ENCODE measurements at regions not wholly inside any gene's neighbourhood (a gene's known extent, or its start where the extent isn't known, plus 50 kb on each side); places are given as distances from the start of the nearest gene placed in this dataset.

GRCh38 chr13:33348366-33348765, 62.8 kb upstream of the STARD13 start (continued):
- no peak for TF ChIP-seq ASH2L (IDR thresholded peaks at IDR 0.05; ENCODE audit: borderline replicate concordance, low read depth)

- ATAC-seq (no peak), DNase-seq (ENCODE audit: low read depth, low spot score) (no peak), FAIRE-seq (no peak)
- ChIA-PET CTCF (no interaction called here), POLR2A (no interaction called here), SMC1A (ENCODE audit: uncharacterized antibody, unreplicated experiment) (no interaction called here), RAD21 (ENCODE audit: unreplicated experiment) (no interaction called here)
- H3K4me1 ChIP-seq (ENCODE audit: control insufficient read depth, insufficient read depth, low read length), result no peaks in the 10 kb centered on the region
- H2AFZ ChIP-seq (ENCODE audit: control insufficient read depth, low read depth, low read length), result no peak overlapping the region
- H3K4me3 ChIP-seq, result no peak overlapping the region
- WGBS (ENCODE audit: insufficient coverage, insufficient replicate concordance, low lambda C conversion rate, missing lambda C conversion rate), result 84% methylated on average over 21 of the region's 21 CpGs
- in situ Hi-C loops (cut with MboI), result no loop called here
- H3K9me3 ChIP-seq (replicated peaks; ENCODE audit: control insufficient read depth, insufficient read depth, low read length), result no peaks in the 10 kb centered on the region
- no peaks in the 10 kb centered on the region for H4K20me1 ChIP-seq (ENCODE audit: control insufficient read depth, insufficient read depth)
- intact Hi-C loops (cut with micrococcal nuclease; ENCODE audit: unreplicated experiment), result no loop called here
- H3K9ac ChIP-seq (ENCODE audit: control insufficient read depth, insufficient read depth, low read length), result no peak overlapping the region
- no TSS peak for BruUV-seq (replicated peaks)
- no peak overlapping the region for H3K27ac ChIP-seq (ENCODE audit: control insufficient read depth, insufficient read depth)
- no peaks in the 10 kb centered on the region for H3K79me2 ChIP-seq (ENCODE audit: control insufficient read depth, insufficient read depth, low read length)
- peak overlapping the region; percentile 66; the same call in 1 of the 2 replicates for H3K4me2 ChIP-seq (ENCODE audit: control insufficient read depth, insufficient read depth)
- no peaks in the 10 kb centered on the region; a peak in 2 of 4 replicates for H3K27me3 ChIP-seq (replicated peaks in 1 of 2; ENCODE audit: control insufficient read depth in 2 of 2, insufficient read depth in 2 of 2, low read length in 1 of 2)
- H3K36me3 ChIP-seq (ENCODE audit: control insufficient read depth in 2 of 2, insufficient read depth in 2 of 2, low read length in 1 of 2), result no peaks in the 10 kb centered on the region
- TF ChIP-seq ZNF24 (IDR thresholded peaks at IDR 0.05), result no peak
- TF ChIP-seq, protein P1, sequence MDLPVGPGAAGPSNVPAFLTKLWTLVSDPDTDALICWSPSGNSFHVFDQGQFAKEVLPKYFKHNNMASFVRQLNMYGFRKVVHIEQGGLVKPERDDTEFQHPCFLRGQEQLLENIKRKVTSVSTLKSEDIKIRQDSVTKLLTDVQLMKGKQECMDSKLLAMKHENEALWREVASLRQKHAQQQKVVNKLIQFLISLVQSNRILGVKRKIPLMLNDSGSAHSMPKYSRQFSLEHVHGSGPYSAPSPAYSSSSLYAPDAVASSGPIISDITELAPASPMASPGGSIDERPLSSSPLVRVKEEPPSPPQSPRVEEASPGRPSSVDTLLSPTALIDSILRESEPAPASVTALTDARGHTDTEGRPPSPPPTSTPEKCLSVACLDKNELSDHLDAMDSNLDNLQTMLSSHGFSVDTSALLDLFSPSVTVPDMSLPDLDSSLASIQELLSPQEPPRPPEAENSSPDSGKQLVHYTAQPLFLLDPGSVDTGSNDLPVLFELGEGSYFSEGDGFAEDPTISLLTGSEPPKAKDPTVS (IDR thresholded peaks at IDR 0.05; ENCODE audit: low read depth, low read length), result no peak
- no peak for TF ChIP-seq SKIL (IDR thresholded peaks at IDR 0.05; ENCODE audit: low read depth, poor library complexity, severe bottlenecking)
- no peak for TF ChIP-seq IKZF1 (conservative IDR thresholded peaks at IDR 0.05)
- TF ChIP-seq, protein P2, sequence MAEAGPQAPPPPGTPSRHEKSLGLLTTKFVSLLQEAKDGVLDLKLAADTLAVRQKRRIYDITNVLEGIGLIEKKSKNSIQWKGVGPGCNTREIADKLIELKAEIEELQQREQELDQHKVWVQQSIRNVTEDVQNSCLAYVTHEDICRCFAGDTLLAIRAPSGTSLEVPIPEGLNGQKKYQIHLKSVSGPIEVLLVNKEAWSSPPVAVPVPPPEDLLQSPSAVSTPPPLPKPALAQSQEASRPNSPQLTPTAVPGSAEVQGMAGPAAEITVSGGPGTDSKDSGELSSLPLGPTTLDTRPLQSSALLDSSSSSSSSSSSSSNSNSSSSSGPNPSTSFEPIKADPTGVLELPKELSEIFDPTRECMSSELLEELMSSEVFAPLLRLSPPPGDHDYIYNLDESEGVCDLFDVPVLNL (IDR thresholded peaks at IDR 0.05; ENCODE audit: low read depth, low read length), result no peak
- TF ChIP-seq ASH2L (IDR thresholded peaks at IDR 0.05; ENCODE audit: borderline replicate concordance, low read depth), result no peak
- no peak for TF ChIP-seq SUPT20H (IDR thresholded peaks at IDR 0.05; ENCODE audit: borderline replicate concordance, control insufficient read depth, low read depth, low read length)
- TF ChIP-seq SRF (IDR thresholded peaks at IDR 0.05; ENCODE audit: low read depth in 2 of 2, low read length in 2 of 2), result no peak
- no peak for TF ChIP-seq TCF7 (IDR thresholded peaks at IDR 0.05; ENCODE audit: borderline replicate concordance)
- TF ChIP-seq HDGF (IDR thresholded peaks at IDR 0.05), result no peak
- TF ChIP-seq ETV6 (conservative IDR thresholded peaks at IDR 0.05 in 1 of 2, IDR thresholded peaks at IDR 0.05 in 1 of 2; ENCODE audit: borderline replicate concordance in 1 of 2, low read depth in 1 of 2), result no peak
- TF ChIP-seq, protein P3, sequence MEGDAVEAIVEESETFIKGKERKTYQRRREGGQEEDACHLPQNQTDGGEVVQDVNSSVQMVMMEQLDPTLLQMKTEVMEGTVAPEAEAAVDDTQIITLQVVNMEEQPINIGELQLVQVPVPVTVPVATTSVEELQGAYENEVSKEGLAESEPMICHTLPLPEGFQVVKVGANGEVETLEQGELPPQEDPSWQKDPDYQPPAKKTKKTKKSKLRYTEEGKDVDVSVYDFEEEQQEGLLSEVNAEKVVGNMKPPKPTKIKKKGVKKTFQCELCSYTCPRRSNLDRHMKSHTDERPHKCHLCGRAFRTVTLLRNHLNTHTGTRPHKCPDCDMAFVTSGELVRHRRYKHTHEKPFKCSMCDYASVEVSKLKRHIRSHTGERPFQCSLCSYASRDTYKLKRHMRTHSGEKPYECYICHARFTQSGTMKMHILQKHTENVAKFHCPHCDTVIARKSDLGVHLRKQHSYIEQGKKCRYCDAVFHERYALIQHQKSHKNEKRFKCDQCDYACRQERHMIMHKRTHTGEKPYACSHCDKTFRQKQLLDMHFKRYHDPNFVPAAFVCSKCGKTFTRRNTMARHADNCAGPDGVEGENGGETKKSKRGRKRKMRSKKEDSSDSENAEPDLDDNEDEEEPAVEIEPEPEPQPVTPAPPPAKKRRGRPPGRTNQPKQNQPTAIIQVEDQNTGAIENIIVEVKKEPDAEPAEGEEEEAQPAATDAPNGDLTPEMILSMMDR (IDR thresholded peaks at IDR 0.05 in 2 of 3, conservative IDR thresholded peaks at IDR 0.05 in 1 of 3; ENCODE audit: control insufficient read depth in 2 of 3, extremely low read depth in 1 of 3, insufficient read depth in 1 of 3, low read depth in 3 of 3, low read length in 3 of 3), result no peak
- no peak for TF ChIP-seq JUNB (IDR thresholded peaks at IDR 0.05)
- TF ChIP-seq NFIC (IDR thresholded peaks at IDR 0.05; ENCODE audit: low read depth, low read length), result no peak
- no peak for TF ChIP-seq ZNF207 (IDR thresholded peaks at IDR 0.05; ENCODE audit: borderline replicate concordance)
- no peak for TF ChIP-seq NBN (IDR thresholded peaks at IDR 0.05)
- TF ChIP-seq ZNF622 (IDR thresholded peaks at IDR 0.05), result no peak
Observed at GRCh38 chr13:33349288-33349985, 63.9 kb upstream of the STARD13 start.

Data from GM12878 (cell line).